RWPE2 (cell line): ENCODE measurements at regions not wholly inside any gene's neighbourhood (a gene's known extent, or its start where the extent isn't known, plus 50 kb on each side); places are given as distances from the start of the nearest gene placed in this dataset.

ENCODE experiments used
- ATAC-seq: fragments of 200-7000 bp; cut with Tn5 transposase; 3 replicates; pipeline ENCODE4 v1.9.1; 2021; ENCODE audit warnings: low read depth
- DNase-seq: peaks from one replicate; pipeline ENCODE4 v3.0.0-alpha.2; 2020; ENCODE audit warnings: low spot score
- H3K27ac ChIP-seq: fragments of 450-650 bp; 2 replicates; pipeline ENCODE4 v1.5.1; 2017; ENCODE audit warnings: mild to moderate bottlenecking; ENCODE audit not compliant: poor library complexity, severe bottlenecking
- H3K27me3 ChIP-seq: fragments of 250-450 bp; sonication (Bioruptor Pico); 2 replicates; pipeline ENCODE4 v1.5.1; 2021; ENCODE audit warnings: mild to moderate bottlenecking, moderate library complexity; ENCODE audit not compliant: insufficient read depth, poor library complexity, severe bottlenecking
- H3K36me3 ChIP-seq: fragments of 250-450 bp; sonication (Bioruptor Pico); 2 replicates; pipeline ENCODE4 v1.5.1; 2020; ENCODE audit warnings: low read depth, mild to moderate bottlenecking, moderate library complexity
- H3K4me1 ChIP-seq: fragments of 250-450 bp; sonication (Bioruptor Pico); 2 replicates; pipeline ENCODE4 v1.5.1; 2021; ENCODE audit warnings: mild to moderate bottlenecking, moderate library complexity; ENCODE audit not compliant: insufficient read depth, poor library complexity, severe bottlenecking
- H3K4me3 ChIP-seq: fragments of 250-450 bp; sonication (Bioruptor Pico); 2 replicates; pipeline ENCODE4 v1.5.1; 2021; ENCODE audit warnings: mild to moderate bottlenecking, moderate library complexity; ENCODE audit not compliant: severe bottlenecking
- H3K9me3 ChIP-seq: fragments of 250-450 bp; sonication (Bioruptor Pico); 2 replicates; pipeline ENCODE4 v1.5.1; 2021; ENCODE audit warnings: mild to moderate bottlenecking, moderate library complexity; ENCODE audit not compliant: severe bottlenecking
- TF ChIP-seq, protein P1 (sequence below): fragments of 450-650 bp; IDR thresholded peaks from one replicate; pipeline ENCODE4 v1.5.1; 2017; ENCODE audit warnings: mild to moderate bottlenecking, moderate library complexity; ENCODE audit not compliant: poor library complexity, severe bottlenecking

DNA sequence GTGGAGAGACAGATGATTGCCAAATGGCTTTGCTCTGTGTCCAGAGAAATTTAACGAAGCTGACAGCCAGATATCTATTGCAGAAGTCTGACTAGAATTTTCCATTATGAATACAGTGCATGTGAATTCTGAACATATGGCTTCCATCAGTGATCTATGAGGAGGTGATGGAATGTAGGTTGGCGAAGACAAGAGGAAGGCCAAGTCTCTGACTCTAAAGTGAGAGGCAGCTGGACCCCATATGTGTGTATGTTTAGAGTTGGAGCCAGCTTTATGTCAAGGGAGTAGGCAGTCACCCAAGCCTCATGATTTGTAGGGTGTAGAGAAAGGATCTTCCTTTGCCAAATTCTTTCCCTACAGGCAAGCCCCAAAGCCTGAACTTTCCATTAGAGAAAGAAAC is 76.2 kb upstream of the TEX13D start:
- Histone ChIP-seq H3K4me1 (no peaks in the 10 kb centered on the region), H3K36me3 (no peaks in the 10 kb centered on the region), H3K27me3 (no peaks in the 10 kb centered on the region), H3K4me3 (no peak overlapping the region), H3K27ac (no peak overlapping the region), H3K9me3 (no peaks in the 10 kb centered on the region)
- ATAC-seq (no peak), DNase-seq (no peak)
- TF ChIP-seq, protein P1, sequence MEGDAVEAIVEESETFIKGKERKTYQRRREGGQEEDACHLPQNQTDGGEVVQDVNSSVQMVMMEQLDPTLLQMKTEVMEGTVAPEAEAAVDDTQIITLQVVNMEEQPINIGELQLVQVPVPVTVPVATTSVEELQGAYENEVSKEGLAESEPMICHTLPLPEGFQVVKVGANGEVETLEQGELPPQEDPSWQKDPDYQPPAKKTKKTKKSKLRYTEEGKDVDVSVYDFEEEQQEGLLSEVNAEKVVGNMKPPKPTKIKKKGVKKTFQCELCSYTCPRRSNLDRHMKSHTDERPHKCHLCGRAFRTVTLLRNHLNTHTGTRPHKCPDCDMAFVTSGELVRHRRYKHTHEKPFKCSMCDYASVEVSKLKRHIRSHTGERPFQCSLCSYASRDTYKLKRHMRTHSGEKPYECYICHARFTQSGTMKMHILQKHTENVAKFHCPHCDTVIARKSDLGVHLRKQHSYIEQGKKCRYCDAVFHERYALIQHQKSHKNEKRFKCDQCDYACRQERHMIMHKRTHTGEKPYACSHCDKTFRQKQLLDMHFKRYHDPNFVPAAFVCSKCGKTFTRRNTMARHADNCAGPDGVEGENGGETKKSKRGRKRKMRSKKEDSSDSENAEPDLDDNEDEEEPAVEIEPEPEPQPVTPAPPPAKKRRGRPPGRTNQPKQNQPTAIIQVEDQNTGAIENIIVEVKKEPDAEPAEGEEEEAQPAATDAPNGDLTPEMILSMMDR: no peak

DNA sequence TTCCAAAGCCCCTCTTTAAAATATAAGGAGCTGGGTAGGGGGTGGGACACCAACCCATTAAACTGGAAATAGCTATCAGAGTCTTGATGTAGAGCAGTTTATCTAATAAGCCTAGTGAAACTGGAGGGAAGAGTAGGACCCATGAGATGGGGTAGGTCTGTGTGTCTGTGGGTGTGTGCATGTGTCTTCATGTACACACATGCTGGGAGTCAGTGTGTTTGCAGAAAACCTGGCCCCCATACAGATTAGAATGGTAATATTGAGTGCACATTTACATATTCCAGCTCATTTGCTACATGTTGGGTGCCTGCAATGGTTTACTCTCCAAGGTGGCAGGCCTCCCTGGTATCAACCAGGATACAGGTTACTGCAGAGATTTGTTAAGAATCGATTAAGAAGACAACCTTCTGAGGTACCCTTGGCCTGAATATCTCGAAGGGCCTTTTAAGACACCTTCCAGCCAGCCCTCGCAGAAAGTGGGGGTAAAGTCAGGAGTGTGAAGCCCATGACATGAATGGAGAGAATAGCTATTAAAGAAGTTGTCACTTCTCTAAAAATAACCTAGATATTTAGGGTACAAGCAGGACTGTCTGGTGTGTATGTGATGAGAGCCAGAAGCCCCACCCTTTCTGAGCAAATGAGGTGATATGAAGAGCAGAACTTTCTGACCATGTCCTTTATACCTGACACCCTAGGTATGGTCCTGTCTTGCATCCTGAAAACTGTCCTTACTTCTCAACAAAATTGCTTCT is 75.7 kb upstream of the TEX13D start:
- TF ChIP-seq, protein P1: no peak
- DNase-seq: no peak
- Histone ChIP-seq H3K9me3 (no peaks in the 10 kb centered on the region), H3K4me3 (no peak overlapping the region), H3K4me1 (no peaks in the 10 kb centered on the region), H3K36me3 (no peaks in the 10 kb centered on the region), H3K27ac (no peak overlapping the region), H3K27me3 (no peaks in the 10 kb centered on the region)
- no peak for ATAC-seq

DNA sequence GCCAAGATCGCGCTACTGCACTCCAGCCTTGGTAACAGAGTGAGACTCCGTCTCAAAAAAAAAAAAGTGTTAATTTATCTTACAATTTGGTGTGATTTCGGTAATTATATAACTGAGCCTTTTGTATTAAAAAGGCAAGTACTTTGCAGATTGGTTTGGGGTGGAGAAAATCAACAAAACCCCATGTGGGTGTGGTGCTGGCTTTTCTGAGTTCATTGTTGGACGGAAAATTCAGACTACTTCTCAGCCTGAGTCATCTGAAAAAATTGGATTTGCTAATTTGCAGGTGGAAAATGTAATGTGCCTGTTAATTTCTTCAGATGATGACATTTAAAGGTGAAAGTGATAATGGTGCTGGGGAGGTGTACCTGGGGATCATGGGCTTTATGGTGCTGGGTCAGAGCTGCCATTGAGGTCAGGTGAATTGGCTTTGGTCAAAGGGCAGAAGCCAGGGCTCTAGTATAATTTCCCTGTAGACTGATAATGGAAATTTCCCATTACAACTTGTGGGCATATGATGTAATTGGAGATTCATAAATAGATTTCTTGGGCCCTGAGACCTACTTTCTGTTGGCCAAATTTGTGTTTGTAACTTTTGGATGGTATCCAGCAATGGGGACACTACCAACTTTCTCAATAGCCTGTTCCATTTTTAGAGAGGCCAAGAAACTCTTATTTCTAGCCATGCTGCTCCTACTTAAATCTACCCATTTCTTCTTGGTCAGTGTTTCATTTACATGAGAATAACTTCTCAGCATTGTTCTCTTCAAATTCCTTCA is 74.3 kb upstream of the TEX13D start:
- ATAC-seq (no peak), DNase-seq (no peak)
- no peaks in the 10 kb centered on the region for H3K9me3 ChIP-seq
- H3K27me3 ChIP-seq: no peaks in the 10 kb centered on the region
- H3K4me1 ChIP-seq: no peaks in the 10 kb centered on the region
- TF ChIP-seq, protein P1: no peak
- H3K4me3 ChIP-seq: no peak overlapping the region
- no peaks in the 10 kb centered on the region for H3K36me3 ChIP-seq
- H3K27ac ChIP-seq: no peak overlapping the region

GRCh38 chrX:124260845-124261244 is 71.6 kb upstream of the TEX13D start:
- no peaks in the 10 kb centered on the region for H3K36me3 ChIP-seq
- no peaks in the 10 kb centered on the region for H3K27me3 ChIP-seq
- no peaks in the 10 kb centered on the region for H3K9me3 ChIP-seq
- DNase-seq (no peak), ATAC-seq (no peak)
- TF ChIP-seq, protein P1: no peak
- H3K27ac ChIP-seq: no peak overlapping the region
- H3K4me1 ChIP-seq: no peaks in the 10 kb centered on the region
- H3K4me3 ChIP-seq: no peak overlapping the region

GRCh38 chrX:124263743-124264142 is 68.7 kb upstream of the TEX13D start:
- H3K4me3 ChIP-seq: no peak overlapping the region
- no peak for DNase-seq

More at GRCh38 chrX:124263743-124264142, 68.7 kb upstream of the TEX13D start:
- Histone ChIP-seq H3K9me3 (no peaks in the 10 kb centered on the region), H3K27me3 (no peaks in the 10 kb centered on the region), H3K36me3 (no peaks in the 10 kb centered on the region), H3K4me1 (no peaks in the 10 kb centered on the region), H3K27ac (no peak overlapping the region)
- ATAC-seq: no peak
- TF ChIP-seq, protein P1: no peak
